ENCODE measurements at regions not wholly inside any gene's neighbourhood (a gene's known extent, or its start where the extent isn't known, plus 50 kb on each side); places are given as distances from the start of the nearest gene placed in this dataset.
"Not testable (repeated sequence)": the region's sequence is repeated elsewhere in the genome, so short reads cannot be mapped to it uniquely, and the experiment has no call there.

DNA sequence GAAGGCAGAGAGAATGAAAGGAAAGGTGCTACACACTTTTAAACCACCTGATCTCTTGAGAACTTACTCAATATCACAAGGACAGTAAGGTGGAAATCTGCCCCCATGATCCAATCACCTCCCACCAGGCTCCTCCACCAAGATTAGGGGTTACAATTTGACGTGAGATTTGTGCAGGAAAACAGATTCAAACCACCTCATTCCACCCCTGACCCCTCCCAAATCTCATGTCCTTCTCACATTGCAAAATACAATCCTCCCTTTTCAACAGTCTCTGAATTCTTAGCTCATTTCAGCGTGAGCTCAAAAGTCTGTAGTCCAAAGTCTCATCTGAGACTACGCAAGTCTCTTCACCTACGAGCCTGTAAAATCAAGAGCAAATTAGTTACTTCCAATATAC, 768.3 kb upstream of the COX7C start:
- in situ Hi-C loops (cut with HindIII; ENCODE audit: low pct_unique_long_range_greater_than_20kb, low sequenced_read_pairs) = no loop called here
- no peak for DNase-seq (ENCODE audit: low read depth)

DNA sequence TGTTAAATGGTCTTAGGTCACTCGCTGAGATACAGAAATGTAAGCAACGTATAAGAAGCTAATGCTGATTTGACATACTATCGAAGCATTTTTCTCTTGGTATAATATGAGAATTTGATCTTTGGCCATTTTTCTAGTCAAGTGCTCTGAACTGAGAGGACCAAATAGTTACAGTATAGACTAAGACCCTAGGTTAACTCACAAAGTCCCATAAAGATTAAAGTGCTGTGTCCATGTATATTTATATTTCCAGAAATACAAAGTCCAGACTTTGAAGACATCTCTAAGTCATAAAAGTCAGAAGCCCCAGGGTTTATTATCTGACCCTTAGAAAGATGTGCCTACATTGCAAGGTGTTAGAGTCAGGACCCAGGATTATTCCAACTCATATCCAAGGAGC, 752.4 kb upstream of the COX7C start:
- in situ Hi-C loops (cut with HindIII; ENCODE audit: low pct_unique_long_range_greater_than_20kb, low sequenced_read_pairs) = no loop called here
- no peak for DNase-seq (ENCODE audit: low read depth)

DNA sequence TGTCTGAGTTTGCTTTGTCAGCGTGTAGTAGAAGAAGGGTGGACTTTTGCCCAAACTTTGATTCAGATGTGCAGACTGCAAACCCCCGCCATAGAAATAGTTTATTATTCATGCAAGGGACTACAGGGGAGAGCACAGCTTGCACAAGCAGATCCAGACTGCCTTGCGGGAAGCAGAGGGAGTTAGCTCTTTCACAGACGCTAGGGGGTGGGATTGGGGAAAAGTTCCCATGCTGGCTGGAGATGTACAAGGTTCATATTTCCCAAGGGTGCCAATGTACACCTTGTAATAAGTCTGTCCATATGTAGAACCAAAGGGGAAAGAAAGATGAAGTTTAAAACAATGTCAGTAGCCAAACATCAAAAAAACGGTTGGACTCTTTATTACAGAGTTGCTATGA, 749.7 kb upstream of the COX7C start:
- in situ Hi-C loops (cut with HindIII; ENCODE audit: low pct_unique_long_range_greater_than_20kb, low sequenced_read_pairs) = no loop called here
- DNase-seq (ENCODE audit: low read depth) = no peak

DNA sequence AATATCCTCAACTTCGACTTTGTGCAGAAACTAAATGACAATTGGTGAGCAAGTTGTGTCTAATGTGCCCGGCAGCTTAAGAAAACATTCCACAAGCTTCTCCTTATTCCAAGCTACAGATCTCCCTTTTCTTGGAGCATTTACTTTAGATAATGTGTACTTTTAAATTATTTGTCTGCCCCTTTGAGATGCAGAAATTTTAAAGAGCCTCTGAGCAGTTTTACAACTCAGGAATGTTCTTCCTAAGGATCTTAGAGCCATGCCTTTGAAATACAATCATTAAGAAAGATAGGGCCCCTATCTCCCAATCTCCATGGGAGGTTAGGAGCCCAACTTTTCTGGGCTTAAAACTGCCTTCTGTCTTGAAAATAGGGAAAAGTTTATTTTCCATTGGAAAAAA, 723.7 kb upstream of the COX7C start:
- in situ Hi-C loops (cut with HindIII; ENCODE audit: low pct_unique_long_range_greater_than_20kb, low sequenced_read_pairs) = no loop called here
- DNase-seq (ENCODE audit: low read depth) = no peak

DNA sequence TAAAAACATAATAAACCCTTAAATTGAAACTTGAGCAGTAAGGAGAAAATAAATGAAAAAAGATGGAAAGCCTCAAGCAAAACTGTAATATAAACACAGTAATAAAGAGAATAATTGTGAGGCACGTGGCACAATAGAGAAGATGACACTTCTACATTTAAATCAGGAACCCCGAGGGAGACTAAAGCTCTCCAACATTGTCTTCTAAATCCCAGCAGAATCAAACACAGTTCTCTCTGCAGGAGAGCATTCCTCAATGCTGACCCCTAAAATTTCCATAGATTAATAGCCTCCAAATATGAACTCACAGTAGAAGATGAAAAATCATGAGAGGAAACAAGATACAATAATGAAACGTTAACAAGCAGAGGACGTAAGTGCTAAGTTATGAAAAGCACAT, 721.2 kb upstream of the COX7C start:
- no peak for DNase-seq (ENCODE audit: low read depth)
- in situ Hi-C loops (cut with HindIII; ENCODE audit: low pct_unique_long_range_greater_than_20kb, low sequenced_read_pairs) = no loop called here

DNA sequence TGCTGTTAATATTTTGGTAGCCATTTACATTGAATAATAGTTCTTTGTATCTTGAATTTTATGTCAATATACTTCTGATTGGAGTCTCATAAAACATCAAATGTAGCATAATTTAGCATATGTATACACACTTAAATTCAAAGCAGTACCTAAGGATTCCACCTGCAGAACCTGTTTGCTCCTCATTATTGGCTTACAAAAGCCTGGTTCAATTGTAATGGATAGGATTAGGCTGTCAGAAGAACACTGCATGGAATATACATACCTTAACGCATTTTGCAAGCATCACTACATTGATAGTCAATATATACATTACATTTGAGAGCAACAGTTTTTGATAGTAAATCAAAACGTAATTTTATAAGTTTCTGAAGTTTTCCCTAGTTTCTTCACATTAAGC, 711.3 kb upstream of the COX7C start:
- in situ Hi-C loops (cut with HindIII; ENCODE audit: low pct_unique_long_range_greater_than_20kb, low sequenced_read_pairs) = no loop called here
- no peak for DNase-seq (ENCODE audit: low read depth)

DNA sequence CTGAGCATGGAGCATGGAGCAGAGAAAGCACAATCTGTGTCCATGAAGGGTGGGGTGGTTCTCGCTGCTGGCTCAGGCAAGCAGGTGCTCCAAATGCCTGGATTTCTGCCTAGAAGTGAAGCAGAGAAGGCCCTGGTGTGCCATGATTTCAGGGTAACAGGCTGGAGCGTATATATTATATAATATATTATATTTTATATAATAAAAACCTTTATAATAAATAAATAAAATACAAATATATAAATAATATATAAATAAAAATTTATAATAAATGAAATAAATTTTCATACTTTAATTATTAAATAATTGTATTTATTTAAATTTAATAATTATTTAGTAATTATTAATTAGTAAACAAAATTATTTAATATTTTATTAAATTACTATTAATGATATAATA, 707.4 kb upstream of the COX7C start:
- in situ Hi-C loops (cut with HindIII; ENCODE audit: low pct_unique_long_range_greater_than_20kb, low sequenced_read_pairs) = no loop called here
- DNase-seq (ENCODE audit: low read depth) = no peak

DNA sequence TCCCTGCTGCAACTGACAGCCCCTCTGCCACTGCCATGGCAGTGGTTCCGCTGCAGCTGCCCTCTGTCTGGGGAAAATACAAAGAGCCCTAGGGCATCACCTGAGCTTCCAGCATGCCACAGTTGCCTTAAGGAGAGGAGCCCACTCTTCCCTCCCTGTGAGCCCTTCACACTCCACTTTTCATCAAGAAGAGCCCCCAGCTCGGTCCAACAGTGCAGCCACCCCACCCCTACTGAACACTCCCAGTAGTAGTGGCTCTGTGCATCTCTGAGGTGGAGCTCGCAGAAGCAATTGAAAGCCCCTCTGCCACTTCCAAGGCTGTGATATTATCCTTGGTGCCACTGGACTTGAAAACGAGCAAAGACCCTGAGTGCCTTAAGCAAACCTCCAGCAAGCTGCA, 696.8 kb upstream of the COX7C start:
- no peak for DNase-seq (ENCODE audit: low read depth)
- in situ Hi-C loops (cut with HindIII; ENCODE audit: low pct_unique_long_range_greater_than_20kb, low sequenced_read_pairs) = no loop called here

DNA sequence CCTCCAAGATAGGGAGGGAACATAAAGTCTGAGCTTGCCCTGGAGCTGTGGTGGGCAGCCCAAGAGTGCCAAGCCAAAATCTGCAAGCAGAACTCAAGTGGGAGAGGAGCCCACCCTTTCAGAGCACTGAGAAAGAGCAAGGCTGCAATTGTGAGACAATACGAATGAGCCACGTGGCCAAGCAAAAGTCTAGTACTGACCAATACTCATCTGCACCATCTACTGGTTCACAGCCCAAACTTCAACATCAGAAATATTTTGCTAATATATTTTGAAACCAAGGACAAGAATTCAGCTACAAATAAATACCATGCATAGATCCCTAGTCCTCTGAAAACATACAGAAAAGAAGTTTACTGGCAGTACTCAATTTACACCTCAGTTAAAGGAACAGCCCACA, 696.2 kb upstream of the COX7C start:
- in situ Hi-C loops (cut with HindIII; ENCODE audit: low pct_unique_long_range_greater_than_20kb, low sequenced_read_pairs) = no loop called here
- no peak for DNase-seq (ENCODE audit: low read depth)

DNA sequence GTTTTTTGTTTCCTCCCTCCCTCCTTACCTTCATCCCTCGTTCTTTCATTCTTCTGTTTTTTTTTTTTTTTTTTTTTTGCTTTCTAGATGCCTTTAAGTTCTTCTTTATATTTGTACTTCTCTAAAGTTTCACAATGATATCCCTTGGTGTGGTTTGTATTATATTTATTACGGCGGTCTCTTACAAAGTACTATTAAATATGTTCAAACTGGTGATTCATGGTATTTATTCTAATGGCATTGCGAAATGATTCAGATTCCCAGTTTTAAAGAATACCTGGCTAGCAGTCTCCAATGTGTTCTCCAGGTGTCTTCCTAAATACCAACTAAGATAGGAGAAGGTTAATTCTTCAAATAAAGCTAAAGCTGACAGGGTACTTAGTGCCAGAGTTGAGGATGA, 690.1 kb upstream of the COX7C start:
- in situ Hi-C loops (cut with HindIII; ENCODE audit: low pct_unique_long_range_greater_than_20kb, low sequenced_read_pairs) = no loop called here
- DNase-seq (ENCODE audit: low read depth) = no peak

DNA sequence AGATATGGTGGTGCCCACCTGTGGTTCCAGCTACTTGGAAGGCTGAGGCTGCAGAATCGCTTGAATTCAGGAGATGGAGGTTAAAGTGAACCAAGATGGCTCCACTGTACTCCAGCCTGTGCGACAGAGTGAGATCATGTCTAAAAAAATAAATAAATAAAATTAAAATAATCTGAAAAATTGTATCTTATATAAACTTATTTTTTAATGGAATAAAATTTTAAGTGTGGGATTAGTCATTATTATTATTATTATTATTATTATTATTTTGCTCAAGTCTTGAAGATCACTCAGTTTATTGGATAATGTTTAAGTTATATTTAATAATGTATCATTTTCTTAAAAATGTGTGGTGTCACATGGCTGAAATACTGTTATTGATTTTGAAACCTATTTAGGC, 688.0 kb upstream of the COX7C start:
- in situ Hi-C loops (cut with HindIII; ENCODE audit: low pct_unique_long_range_greater_than_20kb, low sequenced_read_pairs) = no loop called here
- DNase-seq (ENCODE audit: low read depth) = no peak

DNA sequence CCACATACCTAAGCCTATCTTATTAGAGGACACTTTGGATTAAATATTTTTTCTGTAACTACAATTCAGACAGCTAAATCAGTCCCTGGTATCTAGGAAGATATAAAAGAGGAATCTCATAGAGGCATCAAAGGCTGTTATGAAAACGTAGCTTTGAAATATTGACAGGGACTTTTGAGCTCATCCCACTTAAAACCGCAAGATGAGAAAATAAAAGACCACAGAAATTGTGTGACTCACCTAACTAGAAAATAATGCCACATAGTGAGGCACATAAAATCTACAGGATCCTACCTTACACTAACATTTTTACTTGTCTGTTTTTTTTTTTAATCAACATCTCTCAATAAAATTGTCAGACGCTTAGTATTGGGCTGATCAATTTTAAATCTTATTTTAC, 686.5 kb upstream of the COX7C start:
- in situ Hi-C loops (cut with HindIII; ENCODE audit: low pct_unique_long_range_greater_than_20kb, low sequenced_read_pairs) = no loop called here
- peak; percentile 2 for DNase-seq (ENCODE audit: low read depth)

DNA sequence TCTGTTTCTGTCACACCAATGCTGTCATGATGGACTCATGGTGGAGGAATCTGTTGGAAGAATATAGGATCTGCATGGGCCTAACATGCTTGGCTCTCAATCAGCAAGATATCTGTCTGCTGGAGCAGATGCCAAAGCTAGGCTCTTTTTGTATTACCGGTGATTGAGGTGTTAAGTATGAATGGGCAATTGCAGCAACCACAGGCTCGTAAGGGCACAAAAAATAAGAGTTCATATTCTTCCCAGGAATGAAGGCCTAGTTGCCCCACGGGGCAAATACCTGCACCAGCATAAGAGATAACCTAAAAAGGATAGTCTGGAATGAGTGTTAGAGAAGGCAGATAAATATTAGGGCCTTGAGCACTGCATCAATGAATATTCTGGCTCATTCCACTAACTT, 679.5 kb upstream of the COX7C start:
- DNase-seq (ENCODE audit: low read depth) = no peak
- in situ Hi-C loops (cut with HindIII; ENCODE audit: low pct_unique_long_range_greater_than_20kb, low sequenced_read_pairs) = no loop called here

DNA sequence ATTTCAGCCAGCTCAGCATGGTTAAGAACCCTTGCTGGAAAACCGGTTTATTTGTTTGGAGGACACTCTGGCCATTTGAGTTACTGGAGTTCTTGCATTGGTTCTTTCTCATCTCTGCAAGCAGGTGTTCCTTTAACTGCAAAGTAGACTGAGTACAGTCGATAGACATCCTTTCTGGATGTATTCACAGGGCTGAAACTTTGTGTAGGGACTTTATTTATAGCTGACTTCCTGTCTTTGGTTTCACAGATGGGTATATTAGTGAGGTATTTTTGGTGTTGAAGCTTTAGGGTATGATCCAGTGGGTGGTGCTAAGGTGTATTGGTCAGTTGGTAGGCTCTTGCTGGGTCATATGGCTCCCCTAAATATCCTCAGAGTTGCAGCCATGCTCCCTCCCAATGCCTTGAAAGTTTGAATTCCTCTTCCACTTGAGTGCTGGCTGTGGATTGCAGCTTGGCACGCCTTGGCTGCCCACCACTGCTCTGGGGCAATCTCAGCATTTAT, 666.0 kb upstream of the COX7C start:
- no peak for DNase-seq (ENCODE audit: low read depth)
- in situ Hi-C loops (cut with HindIII; ENCODE audit: low pct_unique_long_range_greater_than_20kb, low sequenced_read_pairs) = no loop called here

DNA sequence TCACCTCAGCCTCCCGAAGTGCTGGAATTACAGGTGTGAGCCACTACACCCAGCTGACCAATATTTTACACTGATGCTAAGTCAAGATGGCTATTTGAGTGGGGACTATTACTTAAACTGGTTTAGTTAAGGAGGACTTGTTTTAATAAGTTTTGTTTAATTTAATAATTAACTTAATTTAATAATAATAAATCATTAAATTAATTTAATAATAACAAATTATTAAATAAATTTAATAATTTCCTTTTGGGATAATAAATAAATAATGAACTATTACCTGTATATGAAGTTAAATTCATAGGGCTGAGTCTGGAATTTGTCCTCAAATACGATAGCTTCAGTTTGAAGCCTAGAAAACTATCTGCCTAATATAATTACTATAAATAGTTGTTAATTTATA, 665.1 kb upstream of the COX7C start:
- DNase-seq (ENCODE audit: low read depth) = no peak
- in situ Hi-C loops (cut with HindIII; ENCODE audit: low pct_unique_long_range_greater_than_20kb, low sequenced_read_pairs) = no loop called here

DNA sequence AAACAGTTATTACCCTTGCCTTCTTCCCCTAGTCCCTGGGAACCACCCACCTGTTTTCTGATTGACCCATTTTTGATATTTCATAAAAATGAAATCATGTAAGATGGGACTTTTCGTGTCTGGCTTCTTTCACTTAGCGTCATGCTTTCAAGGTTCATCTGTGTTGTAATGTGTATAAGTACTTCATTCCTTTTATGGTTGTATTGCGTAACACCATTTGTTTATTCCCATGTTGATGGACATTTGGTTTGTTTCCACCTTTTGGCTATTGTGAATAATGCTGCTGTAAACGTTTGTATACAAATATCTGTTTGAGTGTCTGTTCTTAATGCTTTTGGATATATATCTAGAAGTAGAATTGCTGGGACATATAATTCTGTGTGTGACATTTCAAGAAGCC, 650.1 kb upstream of the COX7C start:
- in situ Hi-C loops (cut with HindIII; ENCODE audit: low pct_unique_long_range_greater_than_20kb, low sequenced_read_pairs) = no loop called here
- no peak for DNase-seq (ENCODE audit: low read depth)

DNA sequence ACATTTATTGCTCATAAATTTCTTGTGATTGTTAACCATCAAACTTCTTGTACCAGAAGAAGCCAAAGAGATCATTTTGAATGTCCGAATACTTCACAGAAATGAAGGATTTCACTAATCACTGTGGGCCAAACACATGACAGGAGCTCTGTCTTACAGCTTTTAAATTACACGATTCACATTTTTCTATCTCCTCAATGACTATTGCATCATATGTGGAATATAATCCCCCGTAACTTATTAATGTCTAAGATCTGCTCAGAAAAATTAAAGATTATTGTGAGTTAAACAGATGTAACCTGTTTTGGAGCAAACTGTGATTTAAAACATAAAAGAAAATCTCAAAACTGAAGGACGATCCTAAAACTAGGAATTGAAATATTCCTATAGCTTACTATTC, 645.2 kb upstream of the COX7C start:
- in situ Hi-C loops (cut with HindIII; ENCODE audit: low pct_unique_long_range_greater_than_20kb, low sequenced_read_pairs) = no loop called here
- DNase-seq (ENCODE audit: low read depth) = no peak

DNA sequence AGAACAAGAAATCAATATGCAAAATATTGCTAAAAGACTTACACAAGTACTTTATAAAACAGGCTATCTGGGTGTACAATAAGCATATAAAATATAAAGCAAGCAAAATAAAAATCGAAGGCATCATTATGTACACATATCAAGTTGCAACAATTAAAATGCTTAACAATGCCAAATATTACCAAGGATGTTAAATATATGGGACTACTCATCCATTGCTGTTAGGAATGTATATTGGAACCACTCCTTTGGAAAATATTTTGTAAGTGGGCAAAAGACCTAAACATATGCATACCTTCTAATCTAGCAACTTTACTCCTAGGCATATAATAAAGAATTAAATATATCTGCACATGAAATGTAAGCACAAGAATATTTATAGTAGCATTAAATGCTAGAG, 632.6 kb upstream of the COX7C start:
- in situ Hi-C loops (cut with HindIII; ENCODE audit: low pct_unique_long_range_greater_than_20kb, low sequenced_read_pairs) = no loop called here
- no peak for DNase-seq (ENCODE audit: low read depth)

DNA sequence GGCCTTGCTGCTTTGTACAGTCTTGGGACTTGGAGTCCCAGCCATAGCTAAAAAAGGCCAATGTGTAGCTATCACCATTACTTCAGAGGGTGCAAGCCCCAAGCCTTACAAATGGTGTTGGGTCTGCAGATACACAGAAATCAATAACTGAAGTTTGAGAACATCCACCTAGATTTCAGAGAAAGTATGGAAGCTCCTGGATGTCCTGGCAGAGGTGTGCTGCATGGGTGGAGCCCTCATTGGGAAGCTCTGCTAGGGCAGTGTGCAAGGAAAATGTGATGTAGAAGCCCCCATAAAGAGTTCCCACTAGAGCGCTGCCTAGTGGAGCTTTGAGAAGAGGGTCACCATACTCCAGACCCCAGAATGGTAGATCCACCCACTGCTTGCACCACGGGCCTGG, 626.7 kb upstream of the COX7C start:
- no peak for DNase-seq (ENCODE audit: low read depth)
- in situ Hi-C loops (cut with HindIII; ENCODE audit: low pct_unique_long_range_greater_than_20kb, low sequenced_read_pairs) = no loop called here

DNA sequence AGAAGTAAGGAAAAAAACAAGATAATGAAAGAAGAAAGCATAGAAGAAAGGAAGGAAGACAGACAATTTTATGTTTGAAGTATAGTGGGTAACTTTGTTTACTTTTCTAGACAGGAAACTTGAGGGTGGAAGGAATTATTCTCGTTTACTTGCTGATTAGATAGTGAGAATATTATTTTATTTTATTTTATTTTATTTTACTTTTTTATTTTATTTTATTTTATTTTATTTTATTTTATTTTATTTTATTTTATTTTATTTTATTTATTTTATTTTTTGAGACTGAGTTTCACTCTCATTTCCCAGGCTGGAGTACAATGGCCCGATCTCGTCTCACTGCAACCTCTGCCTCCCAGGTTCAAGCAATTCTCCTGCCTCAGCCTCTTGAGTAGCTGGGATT, 623.1 kb upstream of the COX7C start:
- DNase-seq (ENCODE audit: low read depth); in situ Hi-C loops (cut with HindIII; ENCODE audit: low pct_unique_long_range_greater_than_20kb, low sequenced_read_pairs): not testable (repeated sequence)

DNA sequence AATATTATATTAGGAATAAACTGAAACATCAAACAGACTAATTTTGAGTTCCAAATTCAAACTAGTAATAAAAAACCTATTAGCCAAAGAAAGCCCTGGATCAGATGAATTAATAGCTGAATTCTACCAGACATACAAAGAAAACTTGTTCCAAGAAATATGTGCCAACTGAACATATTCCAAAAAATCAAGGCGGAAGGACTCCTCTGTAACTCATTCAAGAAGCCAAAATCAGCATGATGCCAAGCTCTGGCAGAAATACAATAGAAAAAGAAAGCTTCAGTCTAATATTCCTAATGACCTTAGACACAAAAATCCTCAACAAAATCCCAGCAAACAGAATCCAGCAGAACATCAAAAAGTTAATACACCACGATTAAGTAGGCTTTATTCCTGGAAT, 619.1 kb upstream of the COX7C start:
- DNase-seq (ENCODE audit: low read depth) = no peak
- in situ Hi-C loops (cut with HindIII; ENCODE audit: low pct_unique_long_range_greater_than_20kb, low sequenced_read_pairs) = no loop called here
